ENCODE measurements at regions not wholly inside any gene's neighbourhood (a gene's known extent, or its start where the extent isn't known, plus 50 kb on each side); places are given as distances from the start of the nearest gene placed in this dataset.

- DNase-seq, result no peak
Measured at GRCh38 chr10:8923096-8923495, 868.6 kb downstream of the GATA3 start.

DNA sequence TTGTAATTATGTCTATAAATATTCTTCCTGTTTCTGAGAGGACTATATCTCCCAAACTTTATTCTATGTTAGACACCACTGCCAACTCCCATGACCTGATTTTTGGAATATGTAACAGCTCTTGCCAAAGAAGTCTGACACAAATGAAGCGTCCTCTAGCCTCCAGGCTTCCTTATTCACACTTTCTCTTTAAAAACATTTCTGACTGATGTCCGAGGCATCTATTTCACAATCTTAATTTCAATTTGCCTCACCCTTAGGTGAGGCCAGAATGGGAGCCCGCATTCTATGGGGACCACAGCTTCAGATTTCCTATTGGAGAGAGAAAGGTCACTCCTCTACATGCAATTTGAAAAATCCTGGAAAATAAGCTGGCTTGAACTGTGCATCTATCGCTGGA lies 873.2 kb downstream of the GATA3 start:
- DNase-seq, result no peak

DNA sequence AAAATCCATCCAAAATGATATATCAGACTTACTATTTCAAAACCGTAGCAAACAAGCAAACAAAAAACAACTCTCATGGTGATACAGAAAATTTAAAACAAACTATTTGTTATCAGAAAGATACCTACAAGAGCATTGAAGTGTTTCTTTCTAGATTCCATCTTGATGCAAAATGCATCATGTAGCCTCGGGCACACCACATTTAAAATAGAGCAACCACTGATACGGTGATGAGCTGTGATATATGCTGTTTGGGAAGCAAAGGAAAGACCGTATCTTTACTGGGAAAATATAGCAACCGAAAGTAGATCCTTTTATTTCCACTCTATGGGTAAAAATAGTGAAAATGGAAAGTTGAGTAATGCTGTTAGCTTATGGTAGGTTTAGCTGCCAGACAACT lies 892.0 kb downstream of the GATA3 start:
- DNase-seq, result no peak

DNA sequence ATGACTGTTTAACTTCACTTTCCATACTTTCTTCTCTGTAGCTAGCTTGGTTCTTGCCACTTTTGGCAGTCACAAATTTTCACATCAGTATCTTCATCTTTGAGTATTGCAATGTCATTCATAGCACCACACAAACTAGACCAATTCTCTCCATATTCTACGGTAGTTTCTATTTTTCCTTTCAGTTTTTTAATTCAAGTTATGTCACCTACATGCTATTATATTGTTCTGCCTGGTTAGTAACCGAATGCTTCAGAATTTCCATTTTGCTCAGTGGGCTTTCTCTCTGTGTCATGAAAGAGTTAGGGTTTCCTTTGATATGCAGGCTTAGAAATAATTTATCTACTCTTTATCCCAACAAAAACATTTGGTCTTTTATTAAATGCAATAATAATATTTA lies 896.5 kb downstream of the GATA3 start:
- DNase-seq, result no peak

GRCh38 chr10:8951440-8952089 lies 897.1 kb downstream of the GATA3 start:
- no peak for DNase-seq

DNA sequence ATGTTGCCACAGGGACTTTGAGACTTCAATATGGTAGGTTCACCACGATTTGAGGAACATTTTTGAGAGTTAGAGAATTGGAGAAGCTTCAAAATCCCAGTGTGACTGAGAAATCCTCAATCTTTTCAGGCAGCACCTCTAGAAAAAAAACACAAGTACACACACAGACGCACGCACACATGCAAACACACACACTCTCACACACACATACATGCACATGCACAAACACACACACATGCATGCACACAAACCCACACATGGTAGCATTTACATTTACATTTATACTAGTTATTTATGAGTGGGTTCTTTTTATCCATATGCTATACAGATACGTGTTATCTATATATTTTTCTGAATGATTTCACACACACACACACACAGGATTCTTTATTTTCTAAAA lies 901.9 kb downstream of the GATA3 start:
- DNase-seq, result no peak

- DNase-seq, result no peak
Measured at GRCh38 chr10:8962249-8962648, 907.8 kb downstream of the GATA3 start.

- no peak for DNase-seq
Measured at GRCh38 chr10:8967061-8967460, 912.6 kb downstream of the GATA3 start.

DNA sequence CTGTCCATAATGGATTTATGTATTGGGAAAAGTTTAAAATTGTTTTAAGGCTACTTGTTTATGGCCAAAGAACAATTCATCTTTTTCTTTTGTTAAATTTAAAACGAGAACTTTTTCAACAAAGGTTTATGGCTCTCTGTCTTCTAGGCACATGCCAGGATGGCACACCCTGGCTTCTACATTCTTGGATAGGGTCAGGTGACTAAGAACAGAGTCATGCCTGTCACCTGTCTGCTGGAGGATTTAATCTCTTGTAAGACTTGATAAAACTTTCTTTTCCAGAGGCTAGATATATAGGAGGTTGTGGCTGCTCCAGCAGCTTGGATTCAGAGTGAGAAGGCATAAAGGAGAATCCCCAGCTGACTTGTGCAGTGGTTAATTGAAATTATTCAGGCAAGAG lies 915.4 kb downstream of the GATA3 start:
- no peak for DNase-seq

DNA sequence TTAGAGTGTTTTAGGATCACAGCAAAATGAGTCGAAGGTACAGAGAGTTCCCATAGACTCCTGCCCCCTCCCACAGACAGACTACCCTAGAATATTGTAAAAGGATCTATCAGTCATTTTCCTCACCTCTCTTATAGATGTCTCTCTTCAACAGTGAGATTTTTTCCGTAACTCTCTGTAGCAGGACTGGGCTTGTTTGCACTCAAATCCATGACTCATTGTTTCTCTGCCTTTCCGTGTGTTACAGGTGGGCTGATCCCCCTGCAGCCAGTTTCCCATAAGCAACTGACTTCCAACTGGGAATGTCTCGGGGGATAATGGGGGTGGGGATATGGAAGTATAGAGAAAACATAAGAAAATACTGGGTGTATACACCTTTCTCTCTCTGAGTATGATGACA lies 921.0 kb downstream of the GATA3 start:
- DNase-seq, result no peak

GRCh38 chr10:8978100-8978499 lies 923.6 kb downstream of the GATA3 start:
- DNase-seq, result no peak

DNA sequence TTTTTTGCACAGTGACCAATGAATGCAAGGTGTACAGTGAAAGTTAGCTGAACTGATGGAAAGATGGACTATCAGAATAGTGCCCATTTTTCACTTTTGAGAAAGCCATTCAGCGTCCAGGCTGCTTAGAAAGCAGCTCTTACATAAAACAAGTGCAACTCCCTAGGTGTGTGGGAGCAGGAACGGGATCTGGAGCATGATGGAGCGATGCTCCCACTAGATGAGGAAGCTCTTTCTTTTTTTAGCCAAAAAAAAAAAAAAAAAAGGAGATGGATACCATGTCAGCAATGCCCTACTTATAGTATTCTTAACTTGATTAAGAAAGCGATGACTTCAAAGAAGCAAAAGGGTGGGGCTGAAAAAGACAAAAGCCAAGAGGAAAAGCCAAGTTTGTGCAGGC lies 925.5 kb downstream of the GATA3 start:
- no peak for DNase-seq

DNA sequence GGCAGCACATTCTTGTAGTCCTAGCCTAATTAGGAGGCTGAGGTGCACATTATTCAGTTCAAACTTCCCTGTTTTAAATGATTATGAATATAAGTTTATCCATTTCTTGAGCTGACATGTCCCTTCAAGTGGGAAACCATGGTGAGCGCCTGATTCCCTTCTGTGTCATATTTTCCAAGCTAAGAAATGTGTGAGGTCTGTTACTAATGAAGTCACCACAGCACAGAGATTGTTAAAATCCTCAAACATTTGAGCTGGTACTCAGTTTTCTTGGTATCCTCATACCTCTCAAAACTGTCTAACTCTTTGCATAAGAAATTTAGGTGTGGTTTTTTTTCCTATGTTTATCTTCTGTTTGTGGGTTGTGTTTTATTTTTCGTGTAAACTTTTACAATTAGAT lies 926.8 kb downstream of the GATA3 start:
- no peak for DNase-seq

- no peak for DNase-seq
Measured at GRCh38 chr10:8985651-8986050, 931.2 kb downstream of the GATA3 start.

GRCh38 chr10:8986975-8987374 lies 932.5 kb downstream of the GATA3 start:
- DNase-seq, result no peak

- DNase-seq, result no peak
Measured at GRCh38 chr10:8987712-8988111, 933.2 kb downstream of the GATA3 start.

DNA sequence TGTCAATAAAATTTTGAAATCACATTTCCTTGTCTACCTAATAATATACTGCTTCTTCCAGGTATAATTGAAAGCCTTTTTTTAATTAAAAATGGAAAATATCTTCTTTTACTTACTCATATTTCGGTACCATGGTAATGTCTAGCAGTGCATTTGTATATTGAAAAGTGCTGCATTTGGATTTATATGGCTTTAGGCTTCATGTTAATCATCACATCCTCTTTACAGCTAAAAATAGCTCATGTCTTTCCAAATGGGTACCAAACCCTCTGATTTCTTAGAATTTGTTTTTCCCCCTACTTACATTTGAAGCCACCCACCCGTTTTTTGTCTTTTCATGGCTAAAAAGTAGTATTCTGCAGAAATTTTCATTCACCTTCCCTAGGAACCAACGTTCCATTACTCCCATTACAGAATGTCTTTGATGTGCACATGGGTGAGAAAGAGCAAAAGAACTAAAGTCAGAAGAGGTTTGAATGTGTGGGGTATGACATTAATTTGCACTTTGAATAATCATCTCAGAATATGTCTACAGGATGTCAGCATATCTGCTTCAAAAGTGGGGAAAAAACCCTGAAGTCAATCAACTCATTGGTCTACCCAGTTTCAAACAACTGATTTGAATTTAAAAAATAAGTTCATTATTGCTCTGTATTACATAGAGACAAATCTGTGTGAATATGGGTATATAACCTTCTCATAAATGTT lies 935.9 kb downstream of the GATA3 start:
- no peak for DNase-seq

- DNase-seq, result no peak
Measured at GRCh38 chr10:8992009-8992408, 937.5 kb downstream of the GATA3 start.

DNA sequence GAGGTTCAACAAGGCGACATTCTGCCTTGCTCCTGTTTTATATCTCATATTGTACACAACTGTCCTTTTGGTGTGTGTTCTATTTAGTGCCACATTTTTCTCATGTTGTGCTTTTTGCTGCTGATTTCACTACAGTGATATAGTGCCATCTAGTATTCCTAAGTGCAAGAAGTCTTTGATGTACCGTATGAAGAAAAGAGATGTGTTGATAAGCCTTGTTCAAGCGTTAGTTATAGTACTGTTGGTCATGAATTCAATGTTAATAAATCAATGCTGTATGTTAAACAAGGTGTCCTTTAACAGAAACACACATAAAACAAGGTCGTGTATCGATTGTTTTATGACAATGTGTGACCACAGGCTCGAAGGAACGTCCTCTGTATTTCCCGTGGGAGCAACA lies 939.4 kb downstream of the GATA3 start:
- no peak for DNase-seq

DNA sequence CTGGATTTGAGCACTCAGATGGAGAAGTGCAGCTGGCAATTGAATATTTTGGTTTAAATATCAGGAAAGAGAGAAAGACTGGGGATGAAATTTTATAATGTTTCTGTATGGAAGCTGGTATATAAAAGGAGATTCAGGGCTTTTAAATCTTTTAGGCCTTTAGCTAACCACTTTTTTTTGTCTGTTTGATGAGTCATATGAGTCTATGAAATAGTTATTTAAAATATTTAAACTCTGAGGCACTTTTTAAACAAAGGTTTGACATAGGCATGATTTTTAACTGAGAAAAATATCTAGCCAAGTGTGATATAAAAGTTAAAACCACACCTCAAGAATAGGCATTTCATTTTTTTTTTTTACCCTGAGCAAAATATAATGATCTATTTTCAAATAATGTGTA lies 944.3 kb downstream of the GATA3 start:
- no peak for DNase-seq

DNA sequence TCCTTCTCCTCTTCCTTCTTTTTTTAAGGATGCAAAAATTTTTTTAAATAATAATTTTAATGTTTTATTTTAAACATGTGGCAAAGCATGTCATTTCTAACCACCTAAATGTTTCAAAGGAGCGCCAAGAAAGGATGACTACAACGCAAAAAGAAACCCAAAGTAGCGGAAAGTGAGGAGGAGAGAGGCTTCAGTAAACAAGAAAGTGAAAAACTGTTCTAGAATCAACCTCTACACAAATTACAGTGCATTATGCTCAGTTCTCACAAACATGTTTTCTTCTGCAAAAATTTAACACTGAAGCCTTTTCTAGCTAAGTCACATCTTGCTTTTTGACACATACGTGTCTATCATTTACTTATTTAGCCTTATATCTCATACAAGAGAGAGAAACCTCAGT lies 948.6 kb downstream of the GATA3 start:
- no peak for DNase-seq

- DNase-seq, result no peak
Measured at GRCh38 chr10:9004736-9005135, 950.2 kb downstream of the GATA3 start.

DNA sequence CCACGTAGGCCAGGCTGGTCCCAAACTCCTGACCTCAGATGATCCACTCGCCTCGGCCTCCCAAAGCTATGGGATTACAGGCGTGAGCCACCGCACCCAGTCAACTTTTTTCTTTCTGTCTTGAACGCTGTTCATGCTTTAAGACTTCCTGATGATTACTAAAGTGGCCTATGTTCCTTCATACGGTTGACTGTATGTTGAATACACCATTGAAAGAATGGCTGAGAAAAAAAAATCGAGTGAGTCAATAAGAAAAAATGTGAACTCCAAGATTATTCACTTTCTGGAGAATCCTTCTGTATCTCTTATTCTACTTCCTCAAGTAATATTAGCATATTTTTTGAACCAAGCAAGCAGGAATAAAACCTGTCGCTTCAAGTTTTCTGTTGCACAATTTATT lies 955.0 kb downstream of the GATA3 start:
- no peak for DNase-seq

- DNase-seq, result no peak
Measured at GRCh38 chr10:9010093-9010492, 955.6 kb downstream of the GATA3 start.

Data from COR-L47 (cell line).